ENCODE measurements at regions not wholly inside any gene's neighbourhood (a gene's known extent, or its start where the extent isn't known, plus 50 kb on each side); places are given as distances from the start of the nearest gene placed in this dataset.

DNA sequence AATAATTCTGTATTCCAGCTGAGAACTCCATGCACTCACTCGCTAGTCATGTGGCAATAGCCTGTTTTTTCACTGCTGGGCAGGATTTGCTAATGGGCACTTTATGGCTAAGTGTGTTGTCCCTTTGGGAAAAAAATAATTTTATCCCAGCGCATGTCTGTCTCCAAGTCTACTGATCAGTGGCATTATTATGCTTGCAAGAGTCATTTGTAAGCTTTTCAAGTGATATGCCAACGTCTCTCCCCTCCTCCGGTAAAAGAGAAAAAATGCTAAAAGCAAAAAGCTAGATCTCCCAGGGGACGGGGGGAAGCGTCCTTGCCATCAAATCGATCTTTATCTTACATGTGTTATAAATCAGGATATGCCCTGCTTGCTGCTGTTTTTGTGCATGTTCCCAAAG is 407.7 kb downstream of the CDH26 start:
- Histone ChIP-seq H4K20me1 (replicated peaks in 1 of 2; ENCODE audit: control insufficient read depth in 1 of 2, insufficient read depth in 2 of 2, low read length in 2 of 2) (peaks cover 0 to 1% of the 10 kb centered on the region in 2 experiments), H2BK12ac (ENCODE audit: low read depth, low read length) (no peak overlapping the region), H2BK5ac (ENCODE audit: low read depth, low read length) (no peak overlapping the region), H3K56ac (replicated peaks; ENCODE audit: insufficient read length, low read depth, low read length) (no peak overlapping the region), H3K79me1 (ENCODE audit: low read depth, low read length) (no peaks in the 10 kb centered on the region), H3K14ac (ENCODE audit: insufficient read length) (no peak overlapping the region), H2BK120ac (replicated peaks; ENCODE audit: low read depth, low read length) (no peak overlapping the region), H4K8ac (ENCODE audit: extremely low read depth, insufficient read depth, low read length) (no peak overlapping the region), H2BK15ac (ENCODE audit: low read length) (no peak overlapping the region), H3K79me2 (ENCODE audit: control insufficient read depth in 1 of 2, insufficient read depth in 2 of 2, low read length in 2 of 2) (no peaks in the 10 kb centered on the region), H3K36me3 (ENCODE audit: control insufficient read depth in 2 of 4, insufficient read depth in 4 of 4, low read length in 3 of 4) (no peaks in the 10 kb centered on the region), H3K4me2 (ENCODE audit: insufficient read depth in 1 of 2, low read depth in 2 of 2, low read length in 2 of 2) (no peak overlapping the region), H3K4me3 (ENCODE audit: extremely low read depth in 1 of 4, insufficient read depth in 2 of 4, low read depth in 3 of 4, low read length in 4 of 4) (no peak overlapping the region), H4K5ac (ENCODE audit: insufficient read length, low read depth, low read length) (no peak overlapping the region), H3K18ac (ENCODE audit: extremely low read depth, low read length) (no peak overlapping the region), H3K4ac (replicated peaks; ENCODE audit: insufficient read length, low read depth, low read length) (no peak overlapping the region), H3K9ac (replicated peaks in 1 of 4; ENCODE audit: extremely low read depth in 1 of 4, low read depth in 3 of 4, low read length in 3 of 4) (no peak overlapping the region), H3K27me3 (replicated peaks in 1 of 4; ENCODE audit: control insufficient read depth in 3 of 4, extremely low read depth in 1 of 4, insufficient read depth in 3 of 4, low read length in 3 of 4) (no peaks in the 10 kb centered on the region), H3K23me2 (ENCODE audit: low read depth, low read length) (no peaks in the 10 kb centered on the region), H2BK20ac (ENCODE audit: low read length) (no peak overlapping the region), H3K4me1 (replicated peaks in 1 of 4; ENCODE audit: control insufficient read depth in 3 of 4, insufficient read depth in 4 of 4, low read length in 3 of 4) (no peaks in the 10 kb centered on the region), H3K23ac (ENCODE audit: insufficient read length) (no peak overlapping the region), H3K27ac (ENCODE audit: low read depth, low read length) (no peak overlapping the region), H3K9me3 (ENCODE audit: insufficient read depth in 2 of 2, low read depth in 1 of 2, low read length in 1 of 2) (no peaks in the 10 kb centered on the region), H2AK5ac (ENCODE audit: low read depth, low read length) (no peak overlapping the region), H4K91ac (replicated peaks; ENCODE audit: insufficient read length, low read length) (no peak overlapping the region), H2AFZ (ENCODE audit: low read length) (no peak overlapping the region)
- CTCF ChIA-PET (ENCODE audit: partially characterized antibody): no interaction called here
- POLR2A ChIA-PET (ENCODE audit: partially characterized antibody): no interaction called here
- DNase-seq (ENCODE audit: low read depth in 1 of 2, low spot score in 2 of 2) (no peak), FAIRE-seq (no peak)
- WGBS, 2 experiments (ENCODE audit: extremely low coverage in 1 of 2, insufficient coverage in 1 of 2, insufficient read length in 1 of 2, insufficient replicate concordance in 2 of 2, low coverage in 1 of 2, low lambda C conversion rate in 2 of 2, missing lambda C conversion rate in 1 of 2): 73% methylated on average over 7 of the region's 7 CpGs; no CpG with 5 or more reads in 1 of the 2 experiments
- no peak for TF ChIP-seq ZNF274 (IDR thresholded peaks at IDR 0.05; ENCODE audit: borderline replicate concordance, extremely low read depth, low read length)

Measured in H1 (cell line).